Tongue (tissue), 1 donor: ENCODE measurements at regions not wholly inside any gene's neighbourhood (a gene's known extent, or its start where the extent isn't known, plus 50 kb on each side); places are given as distances from the start of the nearest gene placed in this dataset.

Source experiments
- DNase-seq: peaks from one replicate; pipeline ENCODE4 v3.0.0-alpha.2; 2015

GRCh38 chr7:1286946-1287645, 54.4 kb downstream of the UNCX start:
- no peak for DNase-seq

GRCh38 chr7:1287752-1288201, 55.1 kb downstream of the UNCX start:
- peak; percentile 46 for DNase-seq

GRCh38 chr7:1288390-1288995, 55.8 kb downstream of the UNCX start:
- no peak for DNase-seq

GRCh38 chr7:1288996-1289551, 56.4 kb downstream of the UNCX start:
- no peak for DNase-seq

GRCh38 chr7:1289666-1290025, 57.0 kb downstream of the UNCX start:
- no peak for DNase-seq

GRCh38 chr7:1290026-1290678, 57.5 kb downstream of the UNCX start:
- DNase-seq = peak; percentile 92

GRCh38 chr7:1290679-1291356, 58.1 kb downstream of the UNCX start:
- peak; percentile 14 for DNase-seq

GRCh38 chr7:1291357-1291689, 58.7 kb downstream of the UNCX start:
- no peak for DNase-seq

- no peak for DNase-seq
Measured at GRCh38 chr7:1291845-1292765, 59.4 kb downstream of the UNCX start.

GRCh38 chr7:1292972-1293830, 60.5 kb downstream of the UNCX start:
- DNase-seq = no peak

- DNase-seq = no peak
Measured at GRCh38 chr7:1293950-1294411, 61.3 kb downstream of the UNCX start.

GRCh38 chr7:1295776-1296355, 63.2 kb downstream of the UNCX start:
- DNase-seq = no peak

GRCh38 chr7:1296356-1296981, 63.8 kb downstream of the UNCX start:
- no peak for DNase-seq

GRCh38 chr7:1297017-1297960, 64.6 kb downstream of the UNCX start:
- peak; percentile 31 for DNase-seq

- no peak for DNase-seq
Measured at GRCh38 chr7:1298051-1298930, 65.6 kb downstream of the UNCX start.

GRCh38 chr7:1298931-1299885, 66.5 kb downstream of the UNCX start:
- DNase-seq = peak; percentile 73
